NCI-H446 (cell line): ENCODE measurements at regions not wholly inside any gene's neighbourhood (a gene's known extent, or its start where the extent isn't known, plus 50 kb on each side); places are given as distances from the start of the nearest gene placed in this dataset.
A peak's percentile ranks its signal among the peaks of the same experiment; 100 is the strongest.

Experiments
- DNase-seq, 2 experiments: peaks; one replicate each; lab custom pipeline; 2025; lab: John Stamatoyannopoulos, UW

- no peak for DNase-seq
Measured at GRCh38 chr12:125193376-125194152, 128.3 kb downstream of the AACS start.

GRCh38 chr12:125194163-125194773, 129.0 kb downstream of the AACS start:
- DNase-seq = peak in 1 of 2 experiments; percentile 32

GRCh38 chr12:125194987-125195386, 129.8 kb downstream of the AACS start:
- DNase-seq = no peak

GRCh38 chr12:125197326-125197725, 132.1 kb downstream of the AACS start:
- no peak for DNase-seq

GRCh38 chr12:125198652-125199051, 133.4 kb downstream of the AACS start:
- DNase-seq = no peak

GRCh38 chr12:125201090-125201489, 135.9 kb downstream of the AACS start:
- DNase-seq = no peak

- DNase-seq = no peak
Measured at GRCh38 chr12:125201940-125202339, 136.7 kb downstream of the AACS start.

GRCh38 chr12:125202421-125202820, 137.2 kb downstream of the AACS start:
- no peak for DNase-seq

- peak in 1 of 2 experiments; percentile 34 for DNase-seq
Measured at GRCh38 chr12:125203145-125203765, 138.0 kb downstream of the AACS start.

GRCh38 chr12:125205386-125205785, 140.2 kb downstream of the AACS start:
- DNase-seq = no peak

- no peak for DNase-seq
Measured at GRCh38 chr12:125206711-125207110, 141.5 kb downstream of the AACS start.

GRCh38 chr12:125208334-125208733, 143.1 kb downstream of the AACS start:
- no peak for DNase-seq

GRCh38 chr12:125208942-125209341, 143.7 kb downstream of the AACS start:
- DNase-seq = no peak

GRCh38 chr12:125210104-125210755, 145.0 kb downstream of the AACS start:
- no peak for DNase-seq

GRCh38 chr12:125211464-125211863, 146.2 kb downstream of the AACS start:
- no peak for DNase-seq

GRCh38 chr12:125214289-125214688, 149.1 kb downstream of the AACS start:
- no peak for DNase-seq

- no peak for DNase-seq
Measured at GRCh38 chr12:125216756-125217155, 151.5 kb downstream of the AACS start.

- no peak for DNase-seq
Measured at GRCh38 chr12:125217308-125217707, 152.1 kb downstream of the AACS start.

- no peak for DNase-seq
Measured at GRCh38 chr12:125218952-125219351, 153.7 kb downstream of the AACS start.

- DNase-seq = peak in 1 of 2 experiments; percentile 5
Measured at GRCh38 chr12:125220404-125221273, 155.4 kb downstream of the AACS start.

- no peak for DNase-seq
Measured at GRCh38 chr12:125221602-125222001, 156.4 kb downstream of the AACS start.

GRCh38 chr12:125222876-125223275, 157.6 kb downstream of the AACS start:
- DNase-seq = no peak
